Choroid plexus epithelial cell (primary cell): ENCODE measurements at regions not wholly inside any gene's neighbourhood (a gene's known extent, or its start where the extent isn't known, plus 50 kb on each side); places are given as distances from the start of the nearest gene placed in this dataset.

Experiments used
- DNase-seq: peaks from one replicate; pipeline ENCODE4 v3.0.0-alpha.2; 2010; ENCODE audit warnings: low read depth
- H3K4me3 ChIP-seq: 2 replicates; pipeline ENCODE4 v1.5.1; 2011; ENCODE audit warnings: low read depth, mild to moderate bottlenecking, control low read depth, low read length, moderate library complexity
- CTCF ChIP-seq: conservative IDR thresholded peaks from 2 replicates; pipeline ENCODE4 v1.5.1; 2011; ENCODE audit warnings: low read depth, mild to moderate bottlenecking, control low read depth, inconsistent platforms, low read length, moderate library complexity

GRCh38 chr13:61477619-61478018, 62.0 kb upstream of the PCDH20 start:
- no peak for DNase-seq
- no peak for TF ChIP-seq CTCF
- H3K4me3 ChIP-seq = no peak overlapping the region

- no peak for TF ChIP-seq CTCF
- no peak for DNase-seq
- H3K4me3 ChIP-seq = no peak overlapping the region
Observed at GRCh38 chr13:61470786-61471185, 55.1 kb upstream of the PCDH20 start.

GRCh38 chr13:61466280-61466679, 50.6 kb upstream of the PCDH20 start:
- no peak for TF ChIP-seq CTCF

More at GRCh38 chr13:61466280-61466679, 50.6 kb upstream of the PCDH20 start:
- DNase-seq = no peak
- H3K4me3 ChIP-seq = no peak overlapping the region
